Ectodermal cell (in vitro differentiated cells): ENCODE measurements at regions not wholly inside any gene's neighbourhood (a gene's known extent, or its start where the extent isn't known, plus 50 kb on each side); places are given as distances from the start of the nearest gene placed in this dataset.
"Not testable (repeated sequence)": the region's sequence is repeated elsewhere in the genome, so short reads cannot be mapped to it uniquely, and the experiment has no call there.

ENCODE experiments used
- H3K27ac ChIP-seq: 2 replicates; pipeline ENCODE4 v1.7.0; 2013; ENCODE audit warnings: mild to moderate bottlenecking, low read depth, low read length; ENCODE audit not compliant: insufficient read depth, poor library complexity, severe bottlenecking
- H3K27me3 ChIP-seq: 2 replicates; pipeline ENCODE4 v1.7.0; 2013; ENCODE audit warnings: mild to moderate bottlenecking, low read length; ENCODE audit not compliant: insufficient read depth, control insufficient read depth, poor library complexity, severe bottlenecking
- H3K36me3 ChIP-seq: one replicate; pipeline ENCODE4 v1.7.0; 2013; ENCODE audit warnings: low read length; ENCODE audit not compliant: control insufficient read depth, insufficient read depth
- H3K4me1 ChIP-seq: one replicate; pipeline ENCODE4 v1.7.0; 2013; ENCODE audit warnings: low read length; ENCODE audit not compliant: control insufficient read depth, insufficient read depth
- H3K4me3 ChIP-seq: 2 replicates; pipeline ENCODE4 v1.7.0; 2013; ENCODE audit warnings: low read depth, low read length, control low read depth; ENCODE audit not compliant: insufficient read depth
- H3K9me3 ChIP-seq: 2 replicates; pipeline ENCODE4 v1.7.0; 2013; ENCODE audit warnings: mild to moderate bottlenecking, low read length, moderate library complexity; ENCODE audit not compliant: control insufficient read depth
- WGBS, 2 experiments: methylation state at CpG; one replicate each; pipeline ENCODE4 v1.1.7; 2013; ENCODE audit warnings: missing lambda C conversion rate in 2 of 2; 5-methylcytosine and 5-hydroxymethylcytosine counted together

GRCh38 chr7:79652619-79653018, 199.2 kb upstream of the MAGI2 start:
- Histone ChIP-seq H3K9me3 (no peaks in the 10 kb centered on the region), H3K27ac (no peak overlapping the region), H3K4me1 (no peaks in the 10 kb centered on the region), H3K4me3 (no peak overlapping the region), H3K27me3 (no peaks in the 10 kb centered on the region), H3K36me3 (no peaks in the 10 kb centered on the region)
- WGBS, 2 experiments: 89 to 96% methylated on average over 2 of the region's 2 CpGs

- WGBS, 2 experiments: 92 to 95% methylated on average over 8 of the region's 8 CpGs
- Histone ChIP-seq H3K27me3 (no peaks in the 10 kb centered on the region), H3K9me3 (no peaks in the 10 kb centered on the region), H3K4me3 (no peak overlapping the region), H3K36me3 (no peaks in the 10 kb centered on the region), H3K4me1 (no peaks in the 10 kb centered on the region), H3K27ac (no peak overlapping the region)
Observed at GRCh38 chr7:79647711-79648110, 194.2 kb upstream of the MAGI2 start.

- Histone ChIP-seq H3K27me3 (no peaks in the 10 kb centered on the region), H3K4me3 (no peak overlapping the region), H3K4me1 (no peaks in the 10 kb centered on the region), H3K9me3 (no peaks in the 10 kb centered on the region), H3K27ac (no peak overlapping the region), H3K36me3 (no peaks in the 10 kb centered on the region)
- 63 to 80% methylated on average over 4 of the region's 4 CpGs for WGBS, 2 experiments
Observed at GRCh38 chr7:79646278-79646677, 192.8 kb upstream of the MAGI2 start.

GRCh38 chr7:79636849-79637248, 183.4 kb upstream of the MAGI2 start:
- Histone ChIP-seq H3K36me3 (no peaks in the 10 kb centered on the region), H3K27ac (no peak overlapping the region), H3K4me1 (no peaks in the 10 kb centered on the region), H3K27me3 (no peaks in the 10 kb centered on the region), H3K4me3 (no peak overlapping the region), H3K9me3 (no peaks in the 10 kb centered on the region)

GRCh38 chr7:79625921-79626320, 172.5 kb upstream of the MAGI2 start:
- not testable (repeated sequence) for H3K36me3 ChIP-seq, H3K27ac ChIP-seq, H3K4me3 ChIP-seq, H3K9me3 ChIP-seq, H3K27me3 ChIP-seq, H3K4me1 ChIP-seq

- Histone ChIP-seq H3K9me3 (no peaks in the 10 kb centered on the region), H3K4me3 (no peak overlapping the region), H3K4me1 (no peaks in the 10 kb centered on the region)
Observed at GRCh38 chr7:79624336-79624735, 170.9 kb upstream of the MAGI2 start.

GRCh38 chr7:79622781-79623180, 169.3 kb upstream of the MAGI2 start:
- no peaks in the 10 kb centered on the region for H3K27me3 ChIP-seq
- 88 to 97% methylated on average over 1 of the region's 1 CpG for WGBS, 2 experiments
- H3K4me3 ChIP-seq: no peak overlapping the region
- H3K4me1 ChIP-seq: no peaks in the 10 kb centered on the region
- H3K9me3 ChIP-seq: no peaks in the 10 kb centered on the region
- H3K27ac ChIP-seq: no peak overlapping the region
- H3K36me3 ChIP-seq: no peaks in the 10 kb centered on the region

More at GRCh38 chr7:79624336-79624735, 170.9 kb upstream of the MAGI2 start:
- Histone ChIP-seq H3K36me3 (no peaks in the 10 kb centered on the region), H3K27ac (no peak overlapping the region), H3K27me3 (no peaks in the 10 kb centered on the region)

- H3K4me1 ChIP-seq: no peaks in the 10 kb centered on the region
- whole genome bisulfite sequencing, 2 experiments: 43 to 55% methylated on average over 1 of the region's 1 CpG
- H3K4me3 ChIP-seq: no peak overlapping the region
- H3K9me3 ChIP-seq: no peaks in the 10 kb centered on the region
- H3K27ac ChIP-seq: no peak overlapping the region
- H3K36me3 ChIP-seq: no peaks in the 10 kb centered on the region
- H3K27me3 ChIP-seq: no peaks in the 10 kb centered on the region
Observed at GRCh38 chr7:79620291-79620690, 166.8 kb upstream of the MAGI2 start.

GRCh38 chr7:79619216-79619615, 165.7 kb upstream of the MAGI2 start:
- no peaks in the 10 kb centered on the region for H3K4me1 ChIP-seq
- no peak overlapping the region for H3K27ac ChIP-seq
- WGBS, 2 experiments: 88 to 90% methylated on average over 3 of the region's 3 CpGs
- H3K9me3 ChIP-seq: no peaks in the 10 kb centered on the region
- H3K4me3 ChIP-seq: no peak overlapping the region
- H3K27me3 ChIP-seq: no peaks in the 10 kb centered on the region
- H3K36me3 ChIP-seq: no peaks in the 10 kb centered on the region

GRCh38 chr7:79615871-79616640, 162.6 kb upstream of the MAGI2 start:
- Histone ChIP-seq H3K36me3 (no peaks in the 10 kb centered on the region), H3K27me3 (no peaks in the 10 kb centered on the region), H3K9me3 (no peaks in the 10 kb centered on the region), H3K27ac (no peak overlapping the region), H3K4me1 (no peaks in the 10 kb centered on the region), H3K4me3 (no peak overlapping the region)
- WGBS, 2 experiments: 91 to 92% methylated on average over 10 of the region's 10 CpGs

GRCh38 chr7:79615466-79615865, 162.0 kb upstream of the MAGI2 start:
- Histone ChIP-seq H3K4me1 (no peaks in the 10 kb centered on the region), H3K4me3 (no peak overlapping the region), H3K27me3 (no peaks in the 10 kb centered on the region), H3K27ac (no peak overlapping the region), H3K9me3 (no peaks in the 10 kb centered on the region), H3K36me3 (no peaks in the 10 kb centered on the region)
- 83 to 91% methylated on average over 3 of the region's 3 CpGs for WGBS, 2 experiments
